ENCODE measurements at regions not wholly inside any gene's neighbourhood (a gene's known extent, or its start where the extent isn't known, plus 50 kb on each side); places are given as distances from the start of the nearest gene placed in this dataset.

- DNase-seq (ENCODE audit: low spot score) = no peak
Measured at GRCh38 chr4:137740141-137740540, 207.8 kb upstream of the PCDH18 start.

GRCh38 chr4:137739391-137739790 lies 207.1 kb upstream of the PCDH18 start:
- DNase-seq (ENCODE audit: low spot score) = no peak

DNA sequence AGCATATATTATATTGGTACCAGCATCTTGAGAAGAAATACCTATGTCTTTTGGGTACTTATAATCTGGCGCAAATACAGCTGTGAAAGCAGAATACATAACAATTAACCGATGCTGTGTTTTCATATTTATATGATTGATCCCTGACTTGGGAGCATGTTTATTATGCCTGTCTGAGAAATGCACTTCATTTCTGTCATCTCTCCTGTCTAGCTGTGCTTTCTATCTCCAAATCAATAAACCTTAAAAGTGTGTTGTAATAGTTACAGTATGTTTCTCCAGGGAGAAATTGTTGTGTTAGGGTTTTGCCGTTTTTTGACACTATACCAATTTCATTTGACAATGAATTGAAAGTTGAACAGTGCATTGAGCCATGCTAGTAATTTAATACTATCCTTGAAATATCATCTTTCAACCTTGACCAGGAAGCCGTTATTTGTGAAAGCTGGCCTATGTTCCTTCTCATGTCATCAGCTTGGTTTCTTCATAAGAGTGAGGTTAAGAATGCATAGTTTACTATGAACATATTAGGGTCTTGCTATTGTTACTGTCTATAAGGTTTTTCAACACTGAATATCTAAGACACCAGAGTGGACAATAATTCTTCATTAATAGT lies 206.2 kb upstream of the PCDH18 start:
- no peak for DNase-seq (ENCODE audit: low spot score)

DNA sequence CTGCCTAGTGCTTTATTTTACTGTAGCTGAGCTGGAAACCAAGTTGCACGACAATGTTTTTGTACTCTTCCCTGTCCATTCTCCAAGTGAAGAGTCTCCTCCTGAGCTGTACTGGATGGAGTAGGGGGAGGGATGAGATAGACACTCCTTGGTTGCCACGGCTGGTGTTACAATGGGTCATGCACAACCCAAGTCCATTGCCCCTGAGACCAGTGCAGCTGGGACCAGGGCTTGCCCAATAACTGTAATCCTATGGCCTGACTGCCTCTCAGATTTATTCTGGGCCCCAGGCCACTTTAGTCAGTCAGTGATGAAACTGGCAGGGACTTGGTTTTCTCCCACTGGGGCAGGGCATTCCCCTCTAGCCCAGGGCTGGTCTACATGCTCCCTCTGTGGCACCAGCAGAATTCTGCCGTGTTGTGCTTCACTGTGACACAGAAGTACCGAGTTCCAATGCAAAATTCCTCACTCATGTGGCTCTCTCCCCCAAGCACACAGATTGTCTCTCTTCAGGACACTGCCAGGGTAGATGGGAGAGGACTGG lies 203.3 kb upstream of the PCDH18 start:
- DNase-seq (ENCODE audit: low spot score) = no peak

DNA sequence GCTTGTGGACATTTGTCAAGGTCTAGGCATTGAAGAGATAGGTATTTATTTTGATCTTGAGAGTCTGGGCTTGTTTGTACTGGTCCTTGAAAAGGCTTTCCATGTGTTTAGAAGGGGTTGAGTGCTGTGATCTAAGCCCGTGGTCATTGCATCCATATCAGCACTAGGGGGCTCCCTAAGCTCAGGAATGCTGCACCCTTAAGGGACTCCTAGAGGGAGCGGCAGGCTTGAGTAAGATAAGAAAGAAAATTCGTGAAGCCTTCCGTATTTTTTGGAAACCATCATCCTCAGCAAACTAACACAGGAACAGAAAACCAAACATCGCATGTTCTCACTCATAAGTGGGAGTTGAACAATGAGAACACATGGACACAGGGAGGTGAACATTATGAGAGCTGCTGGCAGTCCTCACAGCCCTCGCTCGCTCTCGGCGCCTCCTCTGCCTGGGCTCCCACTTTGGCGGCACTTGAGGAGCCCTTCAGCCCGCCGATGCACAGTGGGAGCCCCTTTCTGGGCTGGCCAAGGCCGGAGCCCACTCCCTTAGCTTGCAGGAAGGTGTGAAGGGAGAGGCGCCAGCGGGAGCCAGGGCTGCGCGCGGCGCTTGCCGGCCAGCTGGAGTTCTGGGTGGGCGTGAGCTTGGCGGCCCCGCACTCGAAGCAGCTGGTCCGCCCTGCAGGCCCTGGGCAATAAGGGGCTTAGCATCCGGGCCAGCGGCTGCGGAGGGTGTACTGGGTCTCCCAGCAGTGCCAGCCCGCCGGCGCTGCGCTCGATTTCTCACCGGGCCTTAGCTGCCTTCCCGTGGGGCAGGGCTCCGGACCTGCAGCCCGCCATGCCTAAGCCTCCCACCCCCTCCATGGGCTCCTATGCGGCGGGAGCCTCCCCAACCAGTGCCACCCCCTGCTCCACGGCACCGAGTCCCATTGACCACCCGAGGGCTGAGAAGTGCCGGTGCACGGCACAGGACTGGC lies 201.2 kb upstream of the PCDH18 start:
- peak; percentile 69 for DNase-seq (ENCODE audit: low spot score)

GRCh38 chr4:137722910-137723309 lies 190.6 kb upstream of the PCDH18 start:
- DNase-seq (ENCODE audit: low spot score) = no peak

DNA sequence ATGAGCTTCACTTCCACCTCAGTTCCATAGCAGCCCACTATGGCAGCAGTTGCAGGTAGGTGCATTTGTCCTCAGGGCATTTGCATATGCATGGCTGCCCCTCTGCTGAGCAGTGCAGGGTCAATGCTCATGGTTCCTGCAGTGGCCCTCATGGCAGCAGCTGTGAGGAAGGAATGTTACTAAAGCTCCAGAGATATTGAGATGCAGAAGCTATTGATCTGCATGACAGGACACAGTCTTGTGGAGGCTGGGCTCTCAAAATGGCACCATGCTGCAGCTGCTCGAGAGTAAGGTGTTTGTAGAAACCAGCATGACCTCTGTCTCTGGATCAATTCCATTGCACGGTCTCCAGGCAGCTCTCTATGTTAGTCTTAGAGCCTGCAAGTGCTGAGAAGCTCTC lies 179.2 kb upstream of the PCDH18 start:
- DNase-seq (ENCODE audit: low spot score) = no peak

- DNase-seq (ENCODE audit: low spot score) = no peak
Measured at GRCh38 chr4:137707626-137708025, 175.3 kb upstream of the PCDH18 start.

DNA sequence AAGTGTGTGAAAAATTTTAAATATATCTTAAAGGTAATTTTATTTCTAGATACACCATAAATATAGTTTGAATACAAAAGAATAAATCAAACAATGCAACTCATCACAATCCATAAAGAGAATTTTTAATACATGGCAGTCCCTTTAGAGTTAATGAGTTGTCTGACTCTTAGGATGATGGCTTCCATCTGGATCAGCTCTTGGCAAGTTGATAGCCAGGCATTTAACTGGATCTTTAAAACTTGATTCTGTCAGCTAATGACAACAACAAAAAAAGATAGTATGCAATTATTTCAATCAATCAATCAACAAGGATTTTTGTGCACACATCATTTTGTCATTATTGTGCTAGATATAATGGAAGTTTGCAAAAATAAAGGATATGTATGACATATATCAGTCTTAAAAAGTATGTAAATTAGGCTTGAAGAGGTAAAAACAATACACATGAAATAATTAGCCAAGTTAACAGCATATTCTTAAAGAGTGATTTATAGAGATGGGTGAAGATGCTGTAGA lies 174.9 kb upstream of the PCDH18 start:
- no peak for DNase-seq (ENCODE audit: low spot score)

DNA sequence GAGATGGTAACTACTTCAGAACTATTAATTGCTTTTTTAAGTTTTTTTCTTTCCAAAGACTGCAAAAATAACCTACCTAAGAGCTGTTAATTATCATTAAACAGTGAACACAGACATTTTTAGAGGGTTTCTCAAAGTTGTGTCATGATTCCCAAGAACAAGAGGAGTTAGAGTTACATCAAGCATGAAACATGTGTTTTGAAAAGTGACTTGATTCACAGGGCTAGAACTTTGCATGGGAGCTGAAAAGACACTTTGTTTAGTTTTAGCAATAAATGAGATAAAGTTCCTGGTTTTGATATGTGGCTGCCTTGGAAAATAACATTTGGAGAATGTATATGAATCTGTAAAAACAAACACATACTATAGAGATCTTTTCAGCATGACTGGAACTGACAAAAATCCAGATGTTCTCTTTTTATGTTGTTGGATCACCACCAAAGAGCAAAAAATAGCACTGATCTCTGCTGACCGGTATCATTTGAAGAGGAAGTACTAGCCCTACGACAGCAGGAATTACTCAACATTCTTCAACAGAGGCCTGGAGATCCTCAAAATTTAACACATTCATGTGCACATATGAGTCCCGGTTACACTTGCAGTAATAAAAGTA lies 173.0 kb upstream of the PCDH18 start:
- DNase-seq (ENCODE audit: low spot score) = no peak

GRCh38 chr4:137703195-137703594 lies 170.9 kb upstream of the PCDH18 start:
- DNase-seq (ENCODE audit: low spot score) = no peak

GRCh38 chr4:137702512-137702911 lies 170.2 kb upstream of the PCDH18 start:
- DNase-seq (ENCODE audit: low spot score) = no peak

DNA sequence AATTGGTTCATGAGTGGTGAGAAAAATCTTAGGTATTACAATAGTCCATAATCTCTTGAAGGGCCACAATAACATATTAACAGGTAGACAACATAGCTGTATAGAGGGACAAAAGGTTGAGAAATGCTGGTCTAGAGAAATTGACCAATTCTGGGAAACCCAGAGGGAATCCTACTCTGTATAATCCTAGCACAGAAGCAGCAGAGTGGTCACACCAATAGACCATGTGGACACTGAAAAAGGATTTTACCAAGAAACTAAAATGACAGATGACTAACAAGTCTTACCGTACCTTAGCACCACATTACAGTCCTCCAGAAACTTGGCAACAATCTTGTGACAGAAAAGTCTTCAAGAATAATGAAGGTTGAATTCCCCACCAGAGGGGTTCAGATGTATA lies 169.1 kb upstream of the PCDH18 start:
- DNase-seq (ENCODE audit: low spot score) = no peak

GRCh38 chr4:137700751-137701150 lies 168.5 kb upstream of the PCDH18 start:
- DNase-seq (ENCODE audit: low spot score) = no peak

DNA sequence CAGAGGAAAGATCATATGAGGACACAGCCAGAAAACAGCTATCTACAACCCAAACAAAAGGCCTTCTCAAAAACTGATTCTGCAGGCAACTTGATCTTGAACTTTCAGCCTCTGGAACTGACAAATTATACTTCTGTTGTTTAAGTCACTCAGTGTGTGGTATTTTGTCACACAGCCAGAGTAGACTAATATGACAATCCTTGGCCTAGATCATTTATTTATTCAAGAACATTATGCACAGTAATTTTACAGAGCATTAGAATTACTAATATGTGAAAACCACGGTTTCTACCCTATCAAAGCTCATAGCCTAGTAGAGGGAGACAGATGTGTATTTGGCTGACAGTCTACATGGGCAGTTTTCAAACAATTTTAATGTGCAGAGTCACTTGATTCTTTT lies 167.8 kb upstream of the PCDH18 start:
- no peak for DNase-seq (ENCODE audit: low spot score)

GRCh38 chr4:137694138-137694537 lies 161.8 kb upstream of the PCDH18 start:
- DNase-seq (ENCODE audit: low spot score) = no peak

GRCh38 chr4:137693641-137694040 lies 161.3 kb upstream of the PCDH18 start:
- DNase-seq (ENCODE audit: low spot score) = no peak

GRCh38 chr4:137692205-137692604 lies 159.9 kb upstream of the PCDH18 start:
- DNase-seq (ENCODE audit: low spot score) = no peak

- DNase-seq (ENCODE audit: low spot score) = no peak
Measured at GRCh38 chr4:137688651-137689050, 156.4 kb upstream of the PCDH18 start.

GRCh38 chr4:137685357-137685756 lies 153.1 kb upstream of the PCDH18 start:
- DNase-seq (ENCODE audit: low spot score) = no peak

- no peak for DNase-seq (ENCODE audit: low spot score)
Measured at GRCh38 chr4:137681081-137681480, 148.8 kb upstream of the PCDH18 start.

DNA sequence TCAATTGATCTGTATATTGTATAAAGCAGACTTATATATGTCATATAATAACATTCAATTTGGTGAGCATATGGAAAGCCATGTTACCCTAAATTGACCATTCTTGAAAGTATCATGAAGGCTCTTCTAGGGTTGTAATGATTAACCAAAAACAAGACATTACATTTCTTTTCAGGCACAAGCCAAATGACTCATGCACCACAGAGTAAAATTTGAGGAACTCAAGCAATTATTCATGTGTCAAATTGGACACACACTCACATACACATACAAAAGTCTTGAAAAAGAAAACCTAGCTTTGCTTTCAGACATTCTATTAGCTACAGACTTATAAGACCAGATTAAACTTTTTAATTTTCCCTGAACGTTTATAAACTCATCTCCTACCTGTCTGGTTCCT lies 146.5 kb upstream of the PCDH18 start:
- DNase-seq (ENCODE audit: low spot score) = no peak

Data from HT-29 (cell line).